ENCODE measurements at regions not wholly inside any gene's neighbourhood (a gene's known extent, or its start where the extent isn't known, plus 50 kb on each side); places are given as distances from the start of the nearest gene placed in this dataset.
A peak's percentile ranks its signal among the peaks of the same experiment; 100 is the strongest.
"Not testable (repeated sequence)": the region's sequence is repeated elsewhere in the genome, so short reads cannot be mapped to it uniquely, and the experiment has no call there.

- TF ChIP-seq CTCF (IDR thresholded peaks at IDR 0.05; ENCODE audit: insufficient read depth, low read depth, low read length, missing control alignments) = no peak
- DNase-seq (ENCODE audit: low read depth) = no peak
- no peak overlapping the region for H3K4me3 ChIP-seq (ENCODE audit: low read length)
Observed at GRCh38 chr6:76835695-76836094, 627.6 kb downstream of the HTR1B start.

- H3K4me3 ChIP-seq (ENCODE audit: low read length) = no peak overlapping the region
- TF ChIP-seq CTCF (IDR thresholded peaks at IDR 0.05; ENCODE audit: insufficient read depth, low read depth, low read length, missing control alignments) = no peak
- peak; percentile 31 for DNase-seq (ENCODE audit: low read depth)
Observed at GRCh38 chr6:76835293-76835692, 628.0 kb downstream of the HTR1B start.

- no peak for DNase-seq (ENCODE audit: low read depth)
- no peak for TF ChIP-seq CTCF (IDR thresholded peaks at IDR 0.05; ENCODE audit: insufficient read depth, low read depth, low read length, missing control alignments)
- H3K4me3 ChIP-seq (ENCODE audit: low read length) = no peak overlapping the region
Observed at GRCh38 chr6:76834399-76834798, 628.9 kb downstream of the HTR1B start.

- peak; percentile 74 for DNase-seq (ENCODE audit: low read depth)
- TF ChIP-seq CTCF (IDR thresholded peaks at IDR 0.05; ENCODE audit: insufficient read depth, low read depth, low read length, missing control alignments) = no peak
Observed at GRCh38 chr6:76831299-76831698, 632.0 kb downstream of the HTR1B start.

GRCh38 chr6:76823578-76823977 is 639.7 kb downstream of the HTR1B start:
- H3K4me3 ChIP-seq (ENCODE audit: low read length); DNase-seq (ENCODE audit: low read depth): not testable (repeated sequence)

More at GRCh38 chr6:76831299-76831698, 632.0 kb downstream of the HTR1B start:
- H3K4me3 ChIP-seq (ENCODE audit: low read length) = no peak overlapping the region

- TF ChIP-seq CTCF (IDR thresholded peaks at IDR 0.05; ENCODE audit: insufficient read depth, low read depth, low read length, missing control alignments) = no peak
- no peak for DNase-seq (ENCODE audit: low read depth)
- no peak overlapping the region for H3K4me3 ChIP-seq (ENCODE audit: low read length)
Observed at GRCh38 chr6:76818451-76818850, 644.8 kb downstream of the HTR1B start.

GRCh38 chr6:76817429-76817828 is 645.9 kb downstream of the HTR1B start:
- no peak overlapping the region for H3K4me3 ChIP-seq (ENCODE audit: low read length)
- no peak for TF ChIP-seq CTCF (IDR thresholded peaks at IDR 0.05; ENCODE audit: insufficient read depth, low read depth, low read length, missing control alignments)
- DNase-seq (ENCODE audit: low read depth) = no peak

Data from epithelial cell of esophagus (primary cell).